RWPE1 (cell line): ENCODE measurements at regions not wholly inside any gene's neighbourhood (a gene's known extent, or its start where the extent isn't known, plus 50 kb on each side); places are given as distances from the start of the nearest gene placed in this dataset.
"Not testable (repeated sequence)": the region's sequence is repeated elsewhere in the genome, so short reads cannot be mapped to it uniquely, and the experiment has no call there.

Source experiments
- CTCF ChIA-PET: fragments of 350-600 bp; sonication (Branson Sonifier 250); formaldehyde crosslinking; extraction: SDS; loops from one replicate; lab custom pipeline; 2021; lab: Yijun Ruan, JAX
- POLR2A ChIA-PET: fragments of 400-600 bp; formaldehyde crosslinking; extraction: SDS; loops from one replicate; lab custom pipeline; 2020; ENCODE audit warnings: antibody characterized with exemption; ENCODE audit not compliant: low non-redundant PET; lab: Yijun Ruan, JAX
- DNase-seq: peaks from one replicate; pipeline ENCODE4 v3.0.0; 2012; ENCODE audit warnings: low spot score
- H3K27ac ChIP-seq: fragments of 450-650 bp; 2 replicates; pipeline ENCODE4 v1.5.1; 2017
- CTCF ChIP-seq: fragments of 450-650 bp; conservative IDR thresholded peaks from 2 replicates; pipeline ENCODE4 v1.5.1; 2017; ENCODE audit warnings: low read depth, mild to moderate bottlenecking

GRCh38 chr11:93041682-93042081 lies 72.2 kb downstream of the MTNR1B start:
- TF ChIP-seq CTCF: no peak
- CTCF ChIA-PET: interaction anchor here (0.6 to 0.7 kb wide), 2 partner anchors 22 to 357 kb away, joined by 3 to 4 read pairs; no protein-coding TSS in a partner anchor
- no peak overlapping the region for H3K27ac ChIP-seq
- POLR2A ChIA-PET: no interaction called here
- no peak for DNase-seq

- H3K27ac ChIP-seq, POLR2A ChIA-PET, DNase-seq, CTCF ChIA-PET: not testable (repeated sequence)
These were observed 73.7 kb downstream of the MTNR1B start for GRCh38 chr11:93043186-93043585.

DNA sequence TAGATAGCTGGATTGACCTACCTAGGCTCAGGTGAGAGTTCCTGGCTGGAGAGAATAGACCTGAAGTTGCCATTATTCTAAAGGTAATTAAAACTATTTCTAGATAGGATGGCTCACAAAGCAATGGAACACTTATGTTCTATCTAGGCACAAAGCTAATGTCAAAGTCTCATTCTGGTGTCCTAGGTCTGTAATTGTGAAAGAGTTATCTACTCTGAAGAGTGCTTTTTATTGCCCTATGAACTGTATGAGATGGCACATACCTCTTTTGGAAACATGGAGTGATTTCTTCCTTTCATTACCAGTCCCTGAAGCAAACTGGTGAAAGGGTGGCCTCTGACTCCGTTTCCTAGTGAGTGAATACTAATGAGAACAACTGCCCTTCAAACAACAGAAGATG lies 80.3 kb downstream of the MTNR1B start:
- H3K27ac ChIP-seq: no peak overlapping the region
- POLR2A ChIA-PET: no interaction called here
- DNase-seq: no peak
- CTCF ChIA-PET: no interaction called here
- no peak for TF ChIP-seq CTCF

- POLR2A ChIA-PET: no interaction called here
These were observed 81.7 kb downstream of the MTNR1B start for GRCh38 chr11:93051186-93051585.

DNA sequence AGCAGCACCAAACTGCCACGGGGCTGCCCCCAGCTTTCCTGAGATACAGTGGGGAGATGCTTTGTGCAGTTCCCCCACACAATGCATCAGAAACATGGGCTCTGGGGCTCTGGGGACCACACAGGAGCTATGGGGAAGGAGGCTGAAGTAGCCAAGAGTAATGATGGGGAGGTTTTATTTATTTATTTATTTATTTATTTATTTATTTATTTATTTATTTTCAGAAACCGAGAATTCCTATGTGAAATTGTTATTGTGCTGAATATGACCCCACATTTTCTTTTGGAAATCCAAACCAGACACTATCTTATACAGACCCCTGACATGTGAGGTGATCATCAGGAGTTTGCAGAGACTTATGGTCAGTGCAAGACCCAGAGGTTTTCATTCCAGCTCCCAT lies 84.4 kb downstream of the MTNR1B start:
- no peak for DNase-seq
- no peak for TF ChIP-seq CTCF
- POLR2A ChIA-PET: no interaction called here
- CTCF ChIA-PET: interaction anchor here (0.6 kb wide), 1 partner anchor 112 kb away, joined by 5 read pairs; no protein-coding TSS in a partner anchor
- no peak overlapping the region for H3K27ac ChIP-seq

More at GRCh38 chr11:93051186-93051585, 81.7 kb downstream of the MTNR1B start:
- DNase-seq: no peak
- no peak for TF ChIP-seq CTCF
- CTCF ChIA-PET: interaction anchor here (0.7 kb wide), 1 partner anchor 1439 kb away, joined by 4 read pairs; no protein-coding TSS in a partner anchor
- no peak overlapping the region for H3K27ac ChIP-seq

GRCh38 chr11:93054279-93054678 lies 84.8 kb downstream of the MTNR1B start:
- peak; percentile 12 for DNase-seq
- CTCF ChIA-PET: no interaction called here
- POLR2A ChIA-PET: no interaction called here
- no peak overlapping the region for H3K27ac ChIP-seq
- no peak for TF ChIP-seq CTCF

DNA sequence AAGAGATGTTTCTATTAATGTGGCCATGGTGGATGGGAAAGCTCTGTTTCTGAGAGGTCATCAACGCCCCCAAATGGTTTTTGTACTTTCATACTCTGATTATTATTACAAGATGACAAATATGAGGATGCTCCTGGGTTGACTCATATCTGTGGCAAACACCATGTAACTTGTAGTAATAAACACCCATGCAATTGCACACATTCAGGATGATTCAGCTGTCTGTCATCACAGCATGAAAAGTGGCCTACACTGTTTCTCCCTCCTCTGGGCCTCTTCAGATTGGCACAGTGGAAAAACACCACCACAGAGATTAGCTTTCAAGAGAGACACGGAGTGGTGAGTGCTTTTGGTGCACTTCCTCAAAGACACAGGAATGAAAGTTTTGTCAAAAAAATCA lies 85.4 kb downstream of the MTNR1B start:
- CTCF ChIA-PET: interaction anchor here (0.6 kb wide), 1 partner anchor 345 kb away, joined by 3 read pairs; no protein-coding TSS in a partner anchor
- peak overlapping the region; percentile 76 for H3K27ac ChIP-seq
- POLR2A ChIA-PET: no interaction called here
- DNase-seq: peak; percentile 88
- TF ChIP-seq CTCF: no peak
